Spinal cord (tissue), 9 donors: ENCODE measurements at regions not wholly inside any gene's neighbourhood (a gene's known extent, or its start where the extent isn't known, plus 50 kb on each side); places are given as distances from the start of the nearest gene placed in this dataset.
A peak's percentile ranks its signal among the peaks of the same experiment; 100 is the strongest.
"Not testable (repeated sequence)": the region's sequence is repeated elsewhere in the genome, so short reads cannot be mapped to it uniquely, and the experiment has no call there.

Experiments
- DNase-seq, 6 donors: peaks; one replicate each; pipeline versions ENCODE4 v3.0.0 to v3.0.0-alpha.2; 2013 to 2015; ENCODE audit warnings: low spot score in 6 of 6, low read depth in 4 of 6
- H3K27ac ChIP-seq: one replicate; pipeline ENCODE4 v1.5.1; 2013; ENCODE audit warnings: low read depth, low read length, control low read depth
- H3K27me3 ChIP-seq: one replicate; pipeline ENCODE4 v1.6.1; 2013; ENCODE audit warnings: low read length; ENCODE audit not compliant: control insufficient read depth, insufficient read depth
- H3K36me3 ChIP-seq: one replicate; pipeline ENCODE4 v1.6.1; 2013; ENCODE audit warnings: low read length; ENCODE audit not compliant: control insufficient read depth, insufficient read depth
- H3K4me1 ChIP-seq: one replicate; pipeline ENCODE4 v1.6.1; 2013; ENCODE audit warnings: low read length; ENCODE audit not compliant: control insufficient read depth, insufficient read depth
- H3K4me3 ChIP-seq: one replicate; pipeline ENCODE4 v1.5.1; 2013; ENCODE audit warnings: low read depth, low read length, control low read depth
- H3K9me3 ChIP-seq: one replicate; pipeline ENCODE4 v1.6.1; 2013; ENCODE audit warnings: low read length; ENCODE audit not compliant: control insufficient read depth, insufficient read depth
- WGBS: methylation state at CpG from one replicate; pipeline ENCODE4 v1.1.5; 2013; ENCODE audit warnings: missing lambda C conversion rate; ENCODE audit not compliant: insufficient coverage; 5-methylcytosine and 5-hydroxymethylcytosine counted together
- donor health status: healthy.

DNA sequence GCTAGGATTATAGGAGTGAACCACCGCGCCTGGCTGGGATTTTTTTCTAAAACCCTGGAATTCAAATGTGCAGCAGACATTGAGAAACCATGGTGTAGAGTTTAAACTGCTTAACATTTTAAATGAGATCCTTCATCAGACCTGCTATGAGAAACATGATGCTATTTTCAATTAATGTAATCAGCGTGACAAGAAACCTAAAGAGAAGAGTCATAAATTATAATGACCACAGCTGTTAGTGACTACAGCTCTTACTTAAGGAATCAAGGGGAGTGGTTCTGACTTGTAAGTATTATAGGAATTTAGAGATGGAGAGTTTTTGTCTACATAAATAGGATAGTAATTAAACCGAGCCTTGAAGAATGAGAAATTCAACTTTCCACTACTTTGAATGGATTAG lies 170.6 kb downstream of the BARX2 start:
- peak in 1 of 6 donors; percentile 2 for DNase-seq
- Histone ChIP-seq H3K9me3 (peaks cover 8% of the 10 kb centered on the region), H3K4me1 (no peaks in the 10 kb centered on the region), H3K36me3 (no peaks in the 10 kb centered on the region), H3K4me3 (no peak overlapping the region), H3K27me3 (no peaks in the 10 kb centered on the region), H3K27ac (no peak overlapping the region)
- no CpG with 5 or more reads among the region's 4 CpGs for WGBS

GRCh38 chr11:129557421-129557820 lies 181.8 kb downstream of the BARX2 start:
- Histone ChIP-seq H3K27ac (no peak overlapping the region), H3K27me3 (no peaks in the 10 kb centered on the region), H3K9me3 (no peaks in the 10 kb centered on the region), H3K4me3 (no peak overlapping the region), H3K4me1 (no peaks in the 10 kb centered on the region), H3K36me3 (no peaks in the 10 kb centered on the region)
- DNase-seq: no peak
- WGBS: 98% methylated on average over 3 of the region's 4 CpGs

GRCh38 chr11:129569007-129569406 lies 193.4 kb downstream of the BARX2 start:
- Histone ChIP-seq H3K27me3 (no peaks in the 10 kb centered on the region), H3K4me1 (no peaks in the 10 kb centered on the region), H3K9me3 (peaks cover 3% of the 10 kb centered on the region), H3K4me3 (no peak overlapping the region), H3K27ac (no peak overlapping the region), H3K36me3 (no peaks in the 10 kb centered on the region)
- 90% methylated on average over 2 of the region's 3 CpGs for WGBS
- DNase-seq: no peak

GRCh38 chr11:129572667-129573066 lies 197.0 kb downstream of the BARX2 start:
- H3K9me3 ChIP-seq, H3K27ac ChIP-seq, DNase-seq, H3K36me3 ChIP-seq, H3K4me1 ChIP-seq, H3K27me3 ChIP-seq, H3K4me3 ChIP-seq: not testable (repeated sequence)
- 95% methylated on average over 7 of the region's 8 CpGs for WGBS

DNA sequence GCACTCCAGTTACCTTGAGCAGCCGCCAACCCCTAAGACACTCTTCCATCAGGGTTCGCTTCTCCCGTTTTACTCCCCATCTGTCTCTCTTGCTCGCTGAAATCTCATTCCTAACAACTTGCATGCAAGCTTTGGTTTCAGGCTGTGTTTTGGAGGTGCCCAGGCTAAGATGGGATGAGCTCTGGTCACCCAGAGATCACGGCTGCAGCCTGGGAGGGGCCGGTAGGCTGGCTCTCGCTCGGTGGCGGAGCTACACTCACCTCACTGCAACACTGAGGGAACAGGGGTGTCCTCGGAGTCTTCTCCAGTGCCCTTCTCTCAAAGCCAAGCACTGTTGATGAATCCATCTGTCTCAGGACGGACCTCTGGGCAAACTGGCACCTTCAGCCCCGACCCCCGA lies 197.5 kb downstream of the BARX2 start:
- no peaks in the 10 kb centered on the region for H3K36me3 ChIP-seq
- no peak overlapping the region for H3K27ac ChIP-seq
- H3K9me3 ChIP-seq: peaks cover 3% of the 10 kb centered on the region
- 88% methylated on average over 9 of the region's 13 CpGs for WGBS
- no peak for DNase-seq
- no peaks in the 10 kb centered on the region for H3K4me1 ChIP-seq
- H3K4me3 ChIP-seq: no peak overlapping the region
- no peaks in the 10 kb centered on the region for H3K27me3 ChIP-seq

- peaks cover 3% of the 10 kb centered on the region for H3K9me3 ChIP-seq
- no peak overlapping the region for H3K4me3 ChIP-seq
- no peaks in the 10 kb centered on the region for H3K27me3 ChIP-seq
- H3K4me1 ChIP-seq: no peaks in the 10 kb centered on the region
- H3K27ac ChIP-seq: no peak overlapping the region
- no peak for DNase-seq
- no peaks in the 10 kb centered on the region for H3K36me3 ChIP-seq
- WGBS: 92% methylated on average over 13 of the region's 13 CpGs
Observed at GRCh38 chr11:129574431-129574830, 198.8 kb downstream of the BARX2 start.

DNA sequence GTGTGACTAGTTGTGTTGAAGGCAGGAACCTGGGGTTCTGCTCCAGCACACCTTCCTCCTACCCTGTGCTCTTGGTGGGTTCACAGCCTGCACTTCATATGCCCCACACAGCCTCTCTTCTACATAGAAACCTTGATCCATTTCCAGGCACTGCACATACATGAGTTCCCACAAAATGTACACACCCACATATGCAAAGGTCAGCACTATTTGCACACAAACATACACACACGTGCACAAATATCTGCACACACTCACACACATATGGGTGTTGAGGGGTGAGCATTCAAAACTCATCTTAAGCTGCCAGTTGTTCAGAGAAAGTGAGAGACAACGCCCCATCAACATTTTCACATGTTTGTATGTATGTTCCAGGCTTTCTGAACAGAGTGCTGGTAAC lies 201.0 kb downstream of the BARX2 start:
- no CpG with 5 or more reads among the region's 2 CpGs for WGBS
- Histone ChIP-seq H3K4me1 (no peaks in the 10 kb centered on the region), H3K4me3 (no peak overlapping the region), H3K9me3 (no peaks in the 10 kb centered on the region), H3K36me3 (no peaks in the 10 kb centered on the region), H3K27me3 (no peaks in the 10 kb centered on the region), H3K27ac (no peak overlapping the region)
- DNase-seq: no peak

GRCh38 chr11:129578006-129578405 lies 202.4 kb downstream of the BARX2 start:
- Histone ChIP-seq H3K9me3 (no peaks in the 10 kb centered on the region), H3K4me3 (no peak overlapping the region), H3K36me3 (no peaks in the 10 kb centered on the region), H3K27ac (no peak overlapping the region), H3K4me1 (no peaks in the 10 kb centered on the region), H3K27me3 (no peaks in the 10 kb centered on the region)
- no peak for DNase-seq
- WGBS: 88% methylated on average over 3 of the region's 4 CpGs

- Histone ChIP-seq H3K4me1 (no peaks in the 10 kb centered on the region), H3K27me3 (no peaks in the 10 kb centered on the region), H3K4me3 (no peak overlapping the region), H3K9me3 (no peaks in the 10 kb centered on the region), H3K27ac (no peak overlapping the region), H3K36me3 (no peaks in the 10 kb centered on the region)
- DNase-seq: no peak
- 86% methylated on average over 4 of the region's 10 CpGs for WGBS
Observed at GRCh38 chr11:129580278-129580677, 204.6 kb downstream of the BARX2 start.

- DNase-seq: peak in 2 of 6 donors; percentile 51 to 64
- no peak overlapping the region for H3K4me3 ChIP-seq
- no peaks in the 10 kb centered on the region for H3K27me3 ChIP-seq
- no peaks in the 10 kb centered on the region for H3K36me3 ChIP-seq
- H3K9me3 ChIP-seq: no peaks in the 10 kb centered on the region
- WGBS: 38% methylated on average over 4 of the region's 6 CpGs
- no peaks in the 10 kb centered on the region for H3K4me1 ChIP-seq
- H3K27ac ChIP-seq: no peak overlapping the region
Observed at GRCh38 chr11:129584316-129584715, 208.7 kb downstream of the BARX2 start.
